ENCODE measurements at regions not wholly inside any gene's neighbourhood (a gene's known extent, or its start where the extent isn't known, plus 50 kb on each side); places are given as distances from the start of the nearest gene placed in this dataset.

DNA sequence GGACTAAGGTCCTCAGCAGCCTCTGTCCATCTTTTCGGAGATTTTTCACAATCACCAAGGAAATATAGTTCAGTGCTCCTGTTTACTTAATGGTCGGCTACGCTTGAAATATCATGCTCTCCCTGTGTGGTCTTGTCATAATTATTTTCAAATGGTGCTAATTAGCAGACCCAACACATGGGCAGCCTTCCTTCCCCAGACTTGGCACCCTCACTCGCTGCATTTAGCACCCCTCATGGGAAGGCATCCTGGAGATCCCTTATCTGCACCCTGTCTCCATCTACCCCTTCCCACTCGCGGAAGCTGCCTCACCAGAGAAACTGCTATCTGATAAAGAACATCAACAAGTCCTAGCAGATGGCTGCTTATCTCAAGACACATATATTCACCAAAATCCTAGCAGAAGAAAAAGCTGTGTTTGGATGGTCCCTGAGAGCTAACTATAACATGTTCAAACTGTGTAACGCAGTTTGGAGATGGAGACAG is 131.0 kb upstream of the ESR1 start:
- Histone ChIP-seq H3K9me3 (ENCODE audit: control insufficient read depth in 1 of 2, insufficient read depth in 1 of 2, low read length in 2 of 2) (no peaks in the 10 kb centered on the region), H3K27ac (ENCODE audit: low read depth in 1 of 2, low read length in 2 of 2) (no peak overlapping the region), H3K27me3 (ENCODE audit: control insufficient read depth in 1 of 2, insufficient read depth in 2 of 2, low read length in 2 of 2) (no peaks in the 10 kb centered on the region), H3K36me3 (ENCODE audit: insufficient read depth, low read length) (no peaks in the 10 kb centered on the region), H3K4me3 (ENCODE audit: low read length) (no peak overlapping the region), H3K4me1 (ENCODE audit: insufficient read depth, low read length) (no peaks in the 10 kb centered on the region)
- H3K36me3 Mint-ChIP-seq (ENCODE audit: low read depth), result no peaks in the 10 kb centered on the region
- H3K9me3 Mint-ChIP-seq, result no peaks in the 10 kb centered on the region
- H3K4me1 Mint-ChIP-seq (ENCODE audit: low read depth), result peaks cover 2% of the 10 kb centered on the region
- H3K27ac Mint-ChIP-seq, result no peak overlapping the region
- ChIA-PET POLR2A (interaction anchor here (1.4 kb wide), 1 partner anchor 14 kb away, joined by 3 read pairs; no protein-coding TSS in a partner anchor), CTCF (interaction anchor here (1.7 to 1.9 kb wide), 2 partner anchors 10 to 448 kb away, joined by 4 to 6 read pairs; no protein-coding TSS in a partner anchor)
- intact Hi-C loops (cut with DNase I, micrococcal nuclease), result loop anchor here (2.0 to 5.0 kb wide), 2 partner anchors 592 to 676 kb away; no protein-coding TSS in a partner anchor
- ATAC-seq (ENCODE audit: poor library complexity), result no peak
- no peak for DNase-seq
- no peak overlapping the region for H3K4me3 Mint-ChIP-seq
- no peak for TF ChIP-seq CTCF (IDR thresholded peaks at IDR 0.05)
- H3K27me3 Mint-ChIP-seq, result no peaks in the 10 kb centered on the region

DNA sequence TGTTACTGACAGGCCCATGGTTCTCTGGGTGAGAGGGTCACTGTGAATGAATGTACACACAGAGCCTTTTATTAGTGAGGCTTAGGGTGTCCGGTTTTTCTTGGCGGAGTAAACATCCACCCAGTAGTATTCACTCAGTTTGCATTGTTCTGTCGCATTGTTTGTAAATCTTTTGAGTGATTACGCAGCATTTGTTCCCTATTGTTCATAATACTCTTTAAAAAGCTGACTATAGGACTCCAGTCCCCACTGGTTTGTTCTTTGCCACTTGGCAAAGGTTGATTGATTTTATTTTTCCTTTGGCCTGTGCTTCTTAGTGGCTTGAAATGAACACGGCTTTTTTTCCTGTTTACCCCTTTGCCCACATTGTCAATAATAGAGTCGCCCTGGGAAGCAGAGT is 130.1 kb upstream of the ESR1 start:
- H3K4me1 ChIP-seq (ENCODE audit: insufficient read depth, low read length), result no peaks in the 10 kb centered on the region
- H3K9me3 ChIP-seq (ENCODE audit: control insufficient read depth in 1 of 2, insufficient read depth in 1 of 2, low read length in 2 of 2), result no peaks in the 10 kb centered on the region
- H3K4me3 ChIP-seq (ENCODE audit: low read length), result no peak overlapping the region
- Mint-ChIP-seq H3K9me3 (no peaks in the 10 kb centered on the region), H3K36me3 (ENCODE audit: low read depth) (no peaks in the 10 kb centered on the region), H3K4me1 (ENCODE audit: low read depth) (peaks cover 10% of the 10 kb centered on the region), H3K4me3 (no peak overlapping the region), H3K27ac (no peak overlapping the region), H3K27me3 (no peaks in the 10 kb centered on the region)
- TF ChIP-seq CTCF (IDR thresholded peaks at IDR 0.05), result no peak
- no peaks in the 10 kb centered on the region for H3K27me3 ChIP-seq (ENCODE audit: control insufficient read depth in 1 of 2, insufficient read depth in 2 of 2, low read length in 2 of 2)
- no peaks in the 10 kb centered on the region for H3K36me3 ChIP-seq (ENCODE audit: insufficient read depth, low read length)
- POLR2A ChIA-PET, result interaction anchor here (1.4 kb wide), 1 partner anchor 13 kb away, joined by 3 read pairs; no protein-coding TSS in a partner anchor
- ATAC-seq (ENCODE audit: poor library complexity) (no peak), DNase-seq (no peak)
- CTCF ChIA-PET, result no interaction called here
- intact Hi-C loops (cut with DNase I, micrococcal nuclease), result loop anchor here (2.0 to 5.0 kb wide), 2 partner anchors 591 to 675 kb away; no protein-coding TSS in a partner anchor
- no peak overlapping the region for H3K27ac ChIP-seq (ENCODE audit: low read depth in 1 of 2, low read length in 2 of 2)

- Histone ChIP-seq H3K4me1 (ENCODE audit: insufficient read depth, low read length) (no peaks in the 10 kb centered on the region), H3K27ac (ENCODE audit: low read depth in 1 of 2, low read length in 2 of 2) (no peak overlapping the region), H3K27me3 (ENCODE audit: control insufficient read depth in 1 of 2, insufficient read depth in 2 of 2, low read length in 2 of 2) (no peaks in the 10 kb centered on the region), H3K9me3 (ENCODE audit: control insufficient read depth in 1 of 2, insufficient read depth in 1 of 2, low read length in 2 of 2) (no peaks in the 10 kb centered on the region), H3K4me3 (ENCODE audit: low read length) (no peak overlapping the region), H3K36me3 (ENCODE audit: insufficient read depth, low read length) (no peaks in the 10 kb centered on the region)
- ChIA-PET CTCF (no interaction called here), POLR2A (no interaction called here)
- ATAC-seq (ENCODE audit: poor library complexity) (no peak), DNase-seq (no peak)
- no peak overlapping the region for H3K4me3 Mint-ChIP-seq
- intact Hi-C loops (cut with DNase I, micrococcal nuclease), result loop anchor here in 1 of 2 experiments (5.0 kb wide), 1 partner anchor 673 kb away; no protein-coding TSS in a partner anchor
- H3K27ac Mint-ChIP-seq, result no peak overlapping the region
- H3K9me3 Mint-ChIP-seq, result no peaks in the 10 kb centered on the region
- H3K4me1 Mint-ChIP-seq (ENCODE audit: low read depth), result peaks cover 10% of the 10 kb centered on the region
- no peaks in the 10 kb centered on the region for H3K27me3 Mint-ChIP-seq
- TF ChIP-seq CTCF (IDR thresholded peaks at IDR 0.05), result no peak
- H3K36me3 Mint-ChIP-seq (ENCODE audit: low read depth), result no peaks in the 10 kb centered on the region
Measured at GRCh38 chr6:151679081-151679480, 128.4 kb upstream of the ESR1 start.

All from CD4-positive, alpha-beta T cell (primary cell).